Fibroblast of pulmonary artery (primary cell): ENCODE measurements at regions not wholly inside any gene's neighbourhood (a gene's known extent, or its start where the extent isn't known, plus 50 kb on each side); places are given as distances from the start of the nearest gene placed in this dataset.

ENCODE experiments used
- DNase-seq: peaks from one replicate; pipeline ENCODE4 v3.0.0-alpha.2; 2010; ENCODE audit warnings: low read depth
- H3K4me3 ChIP-seq: replicated peaks from 2 replicates; pipeline ENCODE4 v1.5.1; 2011; ENCODE audit warnings: low read depth, mild to moderate bottlenecking, control low read depth, low read length, moderate library complexity
- TF ChIP-seq, protein P1 (sequence below): IDR thresholded peaks from 2 replicates; pipeline ENCODE4 v1.5.1; 2011; ENCODE audit warnings: mild to moderate bottlenecking, control low read depth, low read length, inconsistent platforms; ENCODE audit errors: missing control alignments

DNA sequence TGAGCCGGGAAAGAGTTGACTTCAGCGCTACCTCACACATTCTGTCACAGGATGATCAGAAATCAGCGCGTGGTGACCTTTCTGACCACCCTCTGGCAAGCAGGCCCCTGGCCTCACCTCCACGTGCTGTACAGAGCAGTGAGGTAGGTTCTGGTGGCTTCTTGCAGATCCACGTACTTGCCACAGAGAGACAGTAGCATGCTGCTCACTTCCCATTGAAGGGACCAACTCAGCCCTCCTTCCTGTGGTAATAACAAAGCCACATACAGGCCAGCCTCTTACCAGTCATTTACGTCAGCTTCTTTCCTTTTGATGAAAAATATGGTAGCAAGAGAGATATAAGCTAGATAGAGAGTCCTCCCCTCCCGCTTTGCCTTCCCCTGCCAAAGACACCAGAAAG is 200.7 kb downstream of the CHRM3 start:
- DNase-seq = no peak
- H3K4me3 ChIP-seq = no peak overlapping the region
- TF ChIP-seq, protein P1, sequence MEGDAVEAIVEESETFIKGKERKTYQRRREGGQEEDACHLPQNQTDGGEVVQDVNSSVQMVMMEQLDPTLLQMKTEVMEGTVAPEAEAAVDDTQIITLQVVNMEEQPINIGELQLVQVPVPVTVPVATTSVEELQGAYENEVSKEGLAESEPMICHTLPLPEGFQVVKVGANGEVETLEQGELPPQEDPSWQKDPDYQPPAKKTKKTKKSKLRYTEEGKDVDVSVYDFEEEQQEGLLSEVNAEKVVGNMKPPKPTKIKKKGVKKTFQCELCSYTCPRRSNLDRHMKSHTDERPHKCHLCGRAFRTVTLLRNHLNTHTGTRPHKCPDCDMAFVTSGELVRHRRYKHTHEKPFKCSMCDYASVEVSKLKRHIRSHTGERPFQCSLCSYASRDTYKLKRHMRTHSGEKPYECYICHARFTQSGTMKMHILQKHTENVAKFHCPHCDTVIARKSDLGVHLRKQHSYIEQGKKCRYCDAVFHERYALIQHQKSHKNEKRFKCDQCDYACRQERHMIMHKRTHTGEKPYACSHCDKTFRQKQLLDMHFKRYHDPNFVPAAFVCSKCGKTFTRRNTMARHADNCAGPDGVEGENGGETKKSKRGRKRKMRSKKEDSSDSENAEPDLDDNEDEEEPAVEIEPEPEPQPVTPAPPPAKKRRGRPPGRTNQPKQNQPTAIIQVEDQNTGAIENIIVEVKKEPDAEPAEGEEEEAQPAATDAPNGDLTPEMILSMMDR = no peak

DNA sequence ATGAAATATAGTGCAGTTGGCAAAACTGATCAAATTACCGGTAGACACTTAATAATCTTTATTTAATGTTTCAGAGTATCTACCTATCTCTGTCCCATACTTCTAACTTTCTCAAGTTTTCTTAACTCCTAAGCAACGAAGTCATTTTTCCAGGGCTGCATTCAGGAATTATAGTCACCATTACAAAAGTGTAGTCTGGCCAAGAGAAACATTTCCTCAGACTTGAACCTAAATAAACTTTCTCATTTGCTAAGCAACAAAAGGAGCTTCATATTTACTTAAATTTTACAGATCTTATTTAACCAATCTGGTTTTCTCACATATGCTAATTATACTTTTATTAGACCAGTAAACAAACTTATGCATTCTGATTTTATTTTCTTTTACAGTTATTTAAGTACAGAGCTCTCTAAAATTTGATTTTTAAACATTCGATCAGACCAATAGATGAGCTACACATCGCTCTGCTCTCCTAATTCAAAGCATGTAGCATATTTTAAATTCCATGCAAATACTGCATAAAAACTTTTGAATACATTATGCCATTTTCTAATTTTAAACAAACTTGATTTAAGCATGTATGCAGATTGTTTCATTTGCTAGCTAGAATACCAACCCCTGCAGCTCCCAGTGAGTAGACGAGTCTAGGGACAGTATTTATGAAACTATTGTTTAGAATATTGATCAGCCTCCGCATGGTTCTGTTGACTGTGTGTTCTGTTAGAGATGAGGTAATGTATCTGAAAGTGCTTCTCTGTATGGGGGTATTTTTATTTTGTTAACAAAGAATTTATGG is 201.4 kb downstream of the CHRM3 start:
- TF ChIP-seq, protein P1 = no peak

DNA sequence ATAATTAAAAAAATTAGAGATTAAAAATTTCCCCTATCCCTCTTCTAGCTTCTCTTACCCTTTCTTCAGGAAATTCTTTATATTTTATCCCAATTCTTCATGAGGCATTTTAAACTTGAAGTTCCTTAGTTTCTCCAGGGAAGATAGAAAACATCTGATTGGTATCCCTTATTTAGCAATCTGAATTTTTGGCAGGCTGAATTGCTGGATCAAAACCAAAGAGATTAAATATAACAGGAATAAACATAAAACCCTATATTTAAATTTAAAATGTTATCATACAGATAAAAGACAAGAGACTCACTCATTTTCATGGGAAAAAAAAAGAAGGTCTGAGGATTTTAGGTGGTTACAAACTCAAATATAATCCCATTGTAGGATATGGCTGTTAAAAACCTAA is 204.2 kb downstream of the CHRM3 start:
- TF ChIP-seq, protein P1 = no peak
- no peak overlapping the region for H3K4me3 ChIP-seq
- no peak for DNase-seq

More for the DNA sequence above, 201.4 kb downstream of the CHRM3 start:
- no peak for DNase-seq
- H3K4me3 ChIP-seq = no peak overlapping the region

DNA sequence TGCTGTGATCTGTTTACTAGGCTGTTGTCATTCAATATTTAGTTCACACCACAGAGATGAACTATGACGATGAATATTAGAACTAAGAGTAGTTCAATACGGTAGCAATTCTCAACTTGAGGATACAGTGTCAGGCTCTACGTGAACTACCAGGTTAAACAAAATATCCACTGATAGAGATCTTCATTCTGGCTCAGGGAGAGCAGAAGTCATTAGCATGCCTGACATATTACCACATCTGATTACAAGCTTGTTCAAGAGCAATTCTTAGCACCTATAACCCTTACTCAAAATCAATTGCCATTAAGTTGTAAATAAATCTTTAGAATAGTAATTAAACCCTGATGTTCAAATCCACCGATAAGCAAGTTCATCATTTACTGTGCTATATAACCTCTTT is 207.2 kb downstream of the CHRM3 start:
- DNase-seq = no peak
- no peak overlapping the region for H3K4me3 ChIP-seq
- TF ChIP-seq, protein P1 = no peak

DNA sequence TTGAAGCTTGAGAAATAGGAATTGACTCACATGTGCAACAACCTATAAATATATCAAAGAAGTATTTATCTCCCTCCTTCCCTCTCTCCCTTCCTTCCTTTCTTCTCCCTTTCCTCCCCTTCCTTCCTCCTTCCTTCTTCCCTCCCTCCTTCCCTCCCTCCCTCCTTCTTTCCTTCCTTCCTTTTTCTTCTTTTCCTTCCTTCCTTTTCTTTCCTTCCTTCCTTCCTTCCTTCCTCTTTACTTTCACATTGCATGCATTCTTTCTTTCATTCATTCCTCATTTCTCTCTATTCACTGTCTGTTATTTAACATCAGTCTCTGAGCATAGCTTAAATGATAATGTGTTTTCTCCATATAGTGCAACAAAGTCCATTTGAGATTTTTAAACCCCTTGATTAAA is 214.2 kb downstream of the CHRM3 start:
- no peak for DNase-seq
- no peak overlapping the region for H3K4me3 ChIP-seq
- TF ChIP-seq, protein P1 = no peak

DNA sequence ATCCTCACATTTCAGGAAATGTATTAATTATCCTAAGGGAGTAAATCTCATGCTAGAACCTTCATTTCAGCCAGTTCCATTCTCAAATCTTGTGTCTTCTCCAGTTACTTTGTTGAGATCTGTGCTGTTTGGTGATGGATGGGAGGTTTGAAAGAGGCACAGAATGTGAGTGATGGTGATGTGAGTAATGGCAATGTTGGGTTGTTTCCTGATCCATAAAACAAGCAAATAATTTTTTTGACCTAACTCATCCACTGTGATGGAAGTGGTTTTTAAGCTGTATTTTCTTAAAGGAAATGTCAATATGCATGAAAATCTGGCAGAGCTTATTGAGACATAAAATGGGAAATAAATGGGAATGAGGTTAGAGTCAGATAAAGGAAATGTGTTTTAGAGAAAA is 214.7 kb downstream of the CHRM3 start:
- no peak overlapping the region for H3K4me3 ChIP-seq
- no peak for DNase-seq
- TF ChIP-seq, protein P1 = no peak

DNA sequence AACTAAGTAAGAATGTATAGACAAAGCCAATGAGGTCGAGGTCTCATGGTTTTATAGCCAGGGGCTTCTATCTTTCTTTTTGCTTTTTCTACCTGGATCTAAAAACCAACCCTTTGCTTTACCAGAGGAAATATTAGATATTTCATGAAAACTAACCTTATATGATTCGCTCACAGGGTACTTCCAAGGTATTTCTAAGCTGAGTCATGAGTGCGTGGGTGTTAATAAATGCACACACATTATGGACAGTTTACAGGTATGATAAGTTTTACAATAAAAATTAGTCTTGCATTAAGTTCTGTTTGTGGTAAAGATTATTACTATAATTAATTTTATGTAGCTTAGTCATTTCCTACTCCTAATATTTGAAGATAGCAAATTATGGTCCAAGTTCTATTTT is 217.2 kb downstream of the CHRM3 start:
- H3K4me3 ChIP-seq = no peak overlapping the region
- no peak for DNase-seq
- TF ChIP-seq, protein P1 = no peak
